RWPE1 (cell line): ENCODE measurements at regions not wholly inside any gene's neighbourhood (a gene's known extent, or its start where the extent isn't known, plus 50 kb on each side); places are given as distances from the start of the nearest gene placed in this dataset.
A peak's percentile ranks its signal among the peaks of the same experiment; 100 is the strongest.

ENCODE experiments used
- CTCF ChIA-PET: fragments of 350-600 bp; sonication (Branson Sonifier 250); formaldehyde crosslinking; extraction: SDS; loops from one replicate; lab custom pipeline; 2021; lab: Yijun Ruan, JAX
- POLR2A ChIA-PET: fragments of 400-600 bp; formaldehyde crosslinking; extraction: SDS; loops from one replicate; lab custom pipeline; 2020; ENCODE audit warnings: antibody characterized with exemption; ENCODE audit not compliant: low non-redundant PET; lab: Yijun Ruan, JAX
- DNase-seq: peaks from one replicate; pipeline ENCODE4 v3.0.0; 2012; ENCODE audit warnings: low spot score
- H3K27ac ChIP-seq: fragments of 450-650 bp; 2 replicates; pipeline ENCODE4 v1.5.1; 2017
- TF ChIP-seq, protein P1 (sequence below): fragments of 450-650 bp; conservative IDR thresholded peaks from 2 replicates; pipeline ENCODE4 v1.5.1; 2017; ENCODE audit warnings: low read depth, mild to moderate bottlenecking

DNA sequence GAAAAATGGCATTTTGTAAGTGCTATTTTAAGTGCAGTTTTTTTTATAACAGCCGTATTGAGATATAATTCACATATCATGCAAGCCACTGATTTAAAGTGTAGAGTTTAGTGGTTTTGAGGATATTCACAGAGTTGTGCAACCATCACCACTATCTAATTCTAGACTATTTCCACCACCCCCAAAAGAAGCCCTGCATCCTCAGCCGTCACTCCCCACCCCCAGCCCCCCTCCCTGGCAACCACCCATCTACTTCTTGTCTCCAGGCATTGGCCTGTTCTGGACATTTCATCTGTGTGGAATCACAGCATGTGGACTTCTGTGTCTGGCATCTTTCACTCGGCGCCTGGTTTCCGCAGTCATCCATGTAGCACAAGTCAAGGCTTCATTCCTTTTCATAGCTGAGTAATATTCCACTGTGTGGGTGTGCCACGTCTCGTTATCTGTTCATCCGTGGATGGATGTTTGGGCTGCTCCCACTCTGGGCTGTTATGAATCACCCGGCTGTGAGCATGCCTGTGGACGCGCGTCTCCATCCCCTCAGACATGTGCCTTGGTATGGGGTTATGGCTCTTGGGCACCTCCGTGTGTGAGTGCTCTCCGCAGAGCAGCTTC, 138.4 kb upstream of the CIBAR2 start:
- POLR2A ChIA-PET = no interaction called here
- TF ChIP-seq, protein P1, sequence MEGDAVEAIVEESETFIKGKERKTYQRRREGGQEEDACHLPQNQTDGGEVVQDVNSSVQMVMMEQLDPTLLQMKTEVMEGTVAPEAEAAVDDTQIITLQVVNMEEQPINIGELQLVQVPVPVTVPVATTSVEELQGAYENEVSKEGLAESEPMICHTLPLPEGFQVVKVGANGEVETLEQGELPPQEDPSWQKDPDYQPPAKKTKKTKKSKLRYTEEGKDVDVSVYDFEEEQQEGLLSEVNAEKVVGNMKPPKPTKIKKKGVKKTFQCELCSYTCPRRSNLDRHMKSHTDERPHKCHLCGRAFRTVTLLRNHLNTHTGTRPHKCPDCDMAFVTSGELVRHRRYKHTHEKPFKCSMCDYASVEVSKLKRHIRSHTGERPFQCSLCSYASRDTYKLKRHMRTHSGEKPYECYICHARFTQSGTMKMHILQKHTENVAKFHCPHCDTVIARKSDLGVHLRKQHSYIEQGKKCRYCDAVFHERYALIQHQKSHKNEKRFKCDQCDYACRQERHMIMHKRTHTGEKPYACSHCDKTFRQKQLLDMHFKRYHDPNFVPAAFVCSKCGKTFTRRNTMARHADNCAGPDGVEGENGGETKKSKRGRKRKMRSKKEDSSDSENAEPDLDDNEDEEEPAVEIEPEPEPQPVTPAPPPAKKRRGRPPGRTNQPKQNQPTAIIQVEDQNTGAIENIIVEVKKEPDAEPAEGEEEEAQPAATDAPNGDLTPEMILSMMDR = no peak
- DNase-seq = no peak
- no peak overlapping the region for H3K27ac ChIP-seq
- CTCF ChIA-PET = interaction anchor here (0.6 to 0.7 kb wide), 2 partner anchors 8 to 86 kb away, joined by 3 to 8 read pairs; no protein-coding TSS in a partner anchor

DNA sequence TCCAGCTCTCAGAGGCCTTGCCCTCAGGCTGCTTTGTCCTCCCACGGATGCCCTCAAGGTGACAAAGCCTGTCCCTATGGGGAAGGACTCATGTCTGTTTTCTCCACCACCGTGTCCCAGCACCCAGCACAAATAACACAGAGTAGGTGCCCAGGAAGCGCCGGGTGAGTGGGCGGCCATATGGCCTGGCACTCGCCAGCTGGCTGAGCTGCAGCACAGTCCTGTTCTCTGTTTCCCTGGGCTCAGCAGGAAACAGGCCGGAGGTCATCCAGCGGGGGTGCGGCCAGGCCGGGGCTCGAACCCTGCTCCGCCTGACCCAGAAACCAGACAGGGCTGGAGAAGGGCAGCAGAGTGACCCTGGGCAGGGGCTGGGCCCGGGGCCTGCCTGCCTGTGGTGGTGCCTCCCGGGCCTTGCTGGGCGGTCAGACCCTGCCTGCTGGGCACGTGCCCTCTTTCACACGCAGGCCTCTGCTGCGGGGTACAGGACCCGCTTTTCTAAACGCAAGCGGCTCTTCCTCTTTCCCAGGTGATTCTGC, 139.0 kb upstream of the CIBAR2 start:
- H3K27ac ChIP-seq = no peak overlapping the region
- TF ChIP-seq, protein P1 = no peak
- no peak for DNase-seq
- ChIA-PET POLR2A (no interaction called here), CTCF (interaction anchor here (0.9 to 1.2 kb wide), 2 partner anchors 74 to 1160 kb away, joined by 3 read pairs; no protein-coding TSS in a partner anchor)

DNA sequence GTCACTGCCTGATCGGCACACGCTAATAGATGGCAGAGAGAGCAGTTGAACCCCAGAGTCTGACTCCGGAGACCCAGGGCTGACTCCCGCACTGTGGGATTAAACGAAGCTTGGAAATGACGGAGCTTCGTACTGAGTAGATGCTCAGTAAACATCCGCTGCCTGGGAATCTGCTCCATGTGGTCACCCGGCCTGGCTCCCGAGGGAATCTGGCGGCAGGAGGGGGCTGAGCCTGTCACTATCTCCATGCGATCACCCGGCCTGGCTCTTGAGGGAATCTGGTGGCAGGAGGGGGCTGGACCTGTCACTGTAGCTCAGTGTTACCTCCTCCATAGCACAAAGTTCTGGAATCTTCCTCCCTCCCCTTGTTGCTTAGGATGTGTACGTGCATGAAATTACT, 139.7 kb upstream of the CIBAR2 start:
- CTCF ChIA-PET = interaction anchor here (0.6 to 2.0 kb wide), 5 partner anchors 32 to 1159 kb away, joined by 3 to 8 read pairs (median 3); no protein-coding TSS in a partner anchor
- TF ChIP-seq, protein P1 = no peak
- H3K27ac ChIP-seq = no peak overlapping the region

DNA sequence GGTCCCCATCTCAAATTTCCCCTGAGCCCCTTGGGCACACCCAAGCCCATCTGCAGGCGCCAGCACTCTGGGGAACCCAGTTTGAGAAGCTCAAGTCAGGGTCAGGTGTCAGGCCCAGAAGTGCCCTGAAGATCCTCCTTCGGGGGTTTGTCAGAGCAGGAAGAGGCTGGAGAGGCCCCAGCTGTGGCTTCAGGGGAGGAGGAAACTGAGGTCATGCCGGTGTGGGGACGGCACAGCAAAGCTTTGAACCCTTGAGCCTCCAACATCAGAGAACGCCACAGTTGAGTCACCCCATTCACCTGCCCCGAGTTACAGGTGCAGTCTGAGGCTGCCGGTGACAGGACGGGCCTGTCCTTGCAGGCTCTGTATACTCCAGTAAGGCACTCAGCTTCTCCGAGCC, 140.2 kb upstream of the CIBAR2 start:
- TF ChIP-seq, protein P1 = no peak
- H3K27ac ChIP-seq = no peak overlapping the region
- no peak for DNase-seq
- POLR2A ChIA-PET = no interaction called here
- CTCF ChIA-PET = interaction anchor here (0.6 to 2.0 kb wide), 8 partner anchors 10 to 166 kb away, joined by 3 to 8 read pairs (median 4); partner anchors contain the start of gene CIBAR2

More for the DNA sequence above, 139.7 kb upstream of the CIBAR2 start:
- DNase-seq = no peak
- POLR2A ChIA-PET = no interaction called here

DNA sequence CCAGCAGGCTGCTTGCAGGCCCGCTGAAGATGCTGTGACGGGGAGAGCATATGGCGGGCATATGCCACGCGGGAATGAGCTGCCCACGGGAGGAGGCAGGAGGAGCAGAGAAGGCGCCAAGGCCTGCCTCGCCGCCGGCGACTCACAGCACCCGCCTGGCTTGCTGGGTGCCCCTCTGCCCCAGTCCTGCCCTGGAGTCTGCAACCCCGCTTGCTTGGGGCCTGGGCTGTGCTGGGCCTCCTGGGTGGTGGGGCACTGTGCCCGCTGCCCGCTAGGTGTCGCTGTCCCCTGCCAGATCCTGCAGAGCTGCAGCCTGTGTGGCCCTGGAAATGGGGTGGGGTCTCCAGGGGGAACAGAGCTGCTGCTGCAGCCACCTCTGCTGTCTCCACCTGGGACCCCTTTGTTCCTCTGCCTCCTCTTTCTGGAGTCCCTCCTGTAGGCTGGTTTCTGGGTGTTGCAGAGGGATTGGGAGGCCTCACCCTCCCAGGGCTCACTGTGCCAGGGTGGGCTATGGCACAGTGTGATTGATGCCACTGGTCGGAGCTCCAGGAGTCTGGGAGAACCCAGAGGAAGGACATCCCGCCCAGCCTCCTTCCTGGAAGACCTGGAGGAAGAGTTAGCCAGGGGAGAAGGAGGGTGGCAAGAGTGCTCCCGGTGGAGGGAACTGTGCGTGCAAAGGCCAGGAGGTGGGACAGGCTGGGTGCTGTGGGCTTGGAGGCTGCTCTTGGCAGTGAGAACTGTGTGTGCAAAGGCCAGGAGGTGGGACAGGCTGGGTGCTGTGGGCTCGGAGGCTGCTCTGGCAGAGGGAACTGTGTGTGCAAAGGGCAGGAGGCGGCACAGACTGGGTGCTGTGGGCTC, 141.0 kb upstream of the CIBAR2 start:
- POLR2A ChIA-PET = no interaction called here
- TF ChIP-seq, protein P1 = peak; percentile 89
- peak; percentile 47 for DNase-seq
- CTCF ChIA-PET = interaction anchor here (0.5 to 2.0 kb wide), 18 partner anchors 9 to 451 kb away, joined by 3 to 8 read pairs (median 4); partner anchors contain the start of gene CIBAR2
- no peak overlapping the region for H3K27ac ChIP-seq

DNA sequence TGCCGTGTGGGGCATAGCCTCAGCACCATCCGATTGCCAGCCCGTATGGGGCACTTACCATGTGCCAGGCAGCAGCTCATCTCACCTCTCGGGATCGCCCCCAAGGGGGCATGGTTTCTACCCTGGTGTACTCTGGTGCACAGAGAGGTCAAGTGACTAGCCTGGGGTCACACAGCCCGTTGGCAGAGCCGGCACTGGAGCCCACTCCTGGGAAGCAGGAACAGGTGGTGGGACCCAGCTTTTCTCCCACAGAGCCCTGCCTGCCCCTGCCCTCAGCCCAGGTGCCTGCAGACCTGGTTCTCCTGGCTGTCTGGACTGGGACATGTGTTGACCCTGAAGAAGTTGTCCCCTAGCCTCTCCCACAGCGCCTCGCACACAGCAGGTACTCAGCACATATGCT, 141.8 kb upstream of the CIBAR2 start:
- TF ChIP-seq, protein P1 = no peak
- H3K27ac ChIP-seq = no peak overlapping the region
- CTCF ChIA-PET = interaction anchor here (0.6 to 1.0 kb wide), 3 partner anchors 13 to 450 kb away, joined by 3 to 5 read pairs (median 4); no protein-coding TSS in a partner anchor
- no peak for DNase-seq
- POLR2A ChIA-PET = no interaction called here
